HEK293 (cell line): ENCODE measurements at regions not wholly inside any gene's neighbourhood (a gene's known extent, or its start where the extent isn't known, plus 50 kb on each side); places are given as distances from the start of the nearest gene placed in this dataset.

Experiments
- CTCF ChIA-PET: fragments of 350-600 bp; formaldehyde crosslinking; extraction: SDS; loops from one replicate; lab custom pipeline; 2021; ENCODE audit warnings: antibody characterized with exemption; lab: Yijun Ruan, JAX
- POLR2A ChIA-PET: fragments of 300-600 bp; formaldehyde crosslinking; extraction: SDS; loops from one replicate; lab custom pipeline; 2020; ENCODE audit warnings: antibody characterized with exemption, inconsistent platforms; lab: Yijun Ruan, JAX
- H3K27ac ChIP-seq: fragments of 200-500 bp; sonication (Bioruptor generic); 2 replicates; pipeline ENCODE4 v1.5.1; 2014; ENCODE audit warnings: low read depth, low read length, control low read depth, inconsistent platforms; ENCODE audit errors: extremely low read depth
- H3K36me3 ChIP-seq, 2 experiments: fragments of 200-500 bp in 1 of 2; sonication (Bioruptor generic) in 1 of 2; 1 replicate in 1 of 2; 2 replicates in 1 of 2; pipeline ENCODE4 v1.5.1; 2014 to 2017; ENCODE audit warnings: inconsistent platforms in 2 of 2, low read length in 2 of 2; ENCODE audit not compliant: control insufficient read depth in 2 of 2, insufficient read depth in 1 of 2
- H3K4me1 ChIP-seq: fragments of 200-500 bp; sonication (Bioruptor generic); 2 replicates; pipeline ENCODE4 v1.5.1; 2014; ENCODE audit warnings: mild to moderate bottlenecking, low read length, inconsistent platforms; ENCODE audit not compliant: control insufficient read depth, insufficient read depth
- H3K4me3 ChIP-seq: 2 replicates; pipeline ENCODE4 v1.5.1; 2011; ENCODE audit warnings: low read depth, mild to moderate bottlenecking, control low read depth, low read length, moderate library complexity
- H3K9me3 ChIP-seq: fragments of 200-500 bp; sonication (Bioruptor generic); 2 replicates; pipeline ENCODE4 v1.5.1; 2014; ENCODE audit warnings: low read depth, low read length, inconsistent platforms; ENCODE audit not compliant: control insufficient read depth, insufficient read depth
- BCL11A ChIP-seq: fragments of 450-650 bp; formaldehyde crosslinking; IDR thresholded peaks from 2 replicates; pipeline ENCODE4 v1.5.1; 2016; ENCODE audit warnings: low read depth, missing biosample characterization, missing genetic modification characterization
- BCL6B ChIP-seq: fragments of 450-650 bp; formaldehyde crosslinking; IDR thresholded peaks from 2 replicates; pipeline ENCODE4 v1.5.1; 2017; ENCODE audit warnings: missing biosample characterization, missing genetic modification characterization
- GLIS1 ChIP-seq: fragments of 450-650 bp; formaldehyde crosslinking; IDR thresholded peaks from 2 replicates; pipeline ENCODE4 v1.5.1; 2016; ENCODE audit warnings: missing biosample characterization, missing genetic modification characterization
- HOXC10 ChIP-seq: sonication (generic); formaldehyde crosslinking; IDR thresholded peaks from 2 replicates; pipeline ENCODE4 v1.8.1; 2023; ENCODE audit warnings: mild to moderate bottlenecking, missing genetic modification reagents
- INSM2 ChIP-seq: fragments of 450-650 bp; formaldehyde crosslinking; IDR thresholded peaks from 2 replicates; pipeline ENCODE4 v1.5.1; 2016; ENCODE audit warnings: missing biosample characterization, missing genetic modification characterization
- KLF16 ChIP-seq: fragments of 450-650 bp; formaldehyde crosslinking; IDR thresholded peaks from 2 replicates; pipeline ENCODE4 v1.5.1; 2017; ENCODE audit warnings: missing biosample characterization, missing genetic modification characterization
- KLF8 ChIP-seq: fragments of 450-650 bp; formaldehyde crosslinking; IDR thresholded peaks from 2 replicates; pipeline ENCODE4 v1.5.1; 2016; ENCODE audit warnings: missing biosample characterization, missing genetic modification characterization
- OSR2 ChIP-seq: fragments of 450-650 bp; formaldehyde crosslinking; IDR thresholded peaks from 2 replicates; pipeline ENCODE4 v1.5.1; 2016; ENCODE audit warnings: missing biosample characterization, missing genetic modification characterization
- SP7 ChIP-seq: fragments of 450-650 bp; formaldehyde crosslinking; IDR thresholded peaks from 2 replicates; pipeline ENCODE4 v1.5.1; 2016; ENCODE audit warnings: missing biosample characterization, missing genetic modification characterization
- YY2 ChIP-seq: fragments of 450-650 bp; formaldehyde crosslinking; IDR thresholded peaks from 2 replicates; pipeline ENCODE4 v1.5.1; 2016; ENCODE audit warnings: missing biosample characterization, missing genetic modification characterization
- ZBTB11 ChIP-seq: fragments of 450-650 bp; formaldehyde crosslinking; conservative IDR thresholded peaks from 2 replicates; pipeline ENCODE4 v1.5.1; 2016; ENCODE audit warnings: low read depth, missing biosample characterization, missing genetic modification characterization
- ZNF114 ChIP-seq: fragments of 450-650 bp; formaldehyde crosslinking; IDR thresholded peaks from 2 replicates; pipeline ENCODE4 v1.5.0; 2017; ENCODE audit warnings: missing biosample characterization, missing genetic modification characterization
- ZNF280C ChIP-seq: fragments of 450-650 bp; formaldehyde crosslinking; IDR thresholded peaks from 2 replicates; pipeline ENCODE4 v1.5.1; 2016; ENCODE audit warnings: missing biosample characterization, missing genetic modification characterization
- ZNF280D ChIP-seq: fragments of 450-650 bp; formaldehyde crosslinking; IDR thresholded peaks from 2 replicates; pipeline ENCODE4 v1.5.1; 2016; ENCODE audit warnings: missing biosample characterization, missing genetic modification characterization
- ZNF571 ChIP-seq: fragments of 450-650 bp; formaldehyde crosslinking; IDR thresholded peaks from 2 replicates; pipeline ENCODE4 v1.5.0; 2017; ENCODE audit warnings: missing biosample characterization, missing genetic modification characterization
- ZNF626 ChIP-seq: fragments of 450-650 bp; sonication (Bioruptor Pico); formaldehyde crosslinking; IDR thresholded peaks from 2 replicates; pipeline ENCODE4 v1.5.1; 2018; ENCODE audit warnings: missing biosample characterization, missing genetic modification characterization, inconsistent platforms
- ZNF629 ChIP-seq: fragments of 450-650 bp; formaldehyde crosslinking; IDR thresholded peaks from 2 replicates; pipeline ENCODE4 v1.5.1; 2017; ENCODE audit warnings: missing biosample characterization, missing genetic modification characterization
- ZNF768 ChIP-seq: fragments of 450-650 bp; formaldehyde crosslinking; IDR thresholded peaks from 2 replicates; pipeline ENCODE4 v1.5.1; 2018; ENCODE audit warnings: missing biosample characterization, mild to moderate bottlenecking, missing genetic modification characterization
- ZXDB ChIP-seq: fragments of 450-650 bp; formaldehyde crosslinking; IDR thresholded peaks from 2 replicates; pipeline ENCODE4 v1.5.1; 2016; ENCODE audit warnings: missing biosample characterization, missing genetic modification characterization
- TF ChIP-seq, protein P1 (sequence below): fragments of 450-650 bp; formaldehyde crosslinking; IDR thresholded peaks from 2 replicates; pipeline ENCODE4 v1.5.1; 2016; ENCODE audit warnings: missing biosample characterization, missing genetic modification characterization, low read depth

DNA sequence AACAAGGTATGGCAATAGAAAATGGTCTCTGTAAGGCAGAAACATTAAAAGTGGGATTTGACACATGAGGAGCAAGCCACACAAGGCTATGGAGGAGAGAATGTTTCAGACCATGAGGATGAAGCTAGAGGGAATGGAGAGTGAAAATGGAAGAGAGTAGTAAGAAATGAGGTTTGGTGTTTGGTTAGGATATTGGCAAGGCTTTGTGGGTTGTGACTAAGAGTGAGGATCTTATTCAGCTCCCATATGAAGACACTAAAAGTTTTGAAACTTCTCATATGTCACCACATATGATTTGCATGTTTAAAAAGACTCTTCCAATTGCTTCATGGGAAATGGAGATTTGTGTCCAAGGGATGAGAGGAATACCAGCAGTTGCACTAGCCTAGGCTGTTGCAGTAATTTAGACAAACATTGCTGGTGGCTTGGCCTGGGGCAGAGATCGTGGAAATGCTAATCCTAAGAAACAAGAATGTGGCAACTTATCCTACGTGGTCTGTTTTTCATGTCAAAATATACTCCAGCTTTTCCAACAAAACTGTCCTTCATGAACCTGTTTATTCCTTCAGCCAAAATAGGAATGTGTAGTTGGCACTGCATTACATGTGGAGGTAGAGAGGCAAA lies 749.0 kb downstream of the PDCD6IP start:
- Histone ChIP-seq H3K36me3 (no peaks in the 10 kb centered on the region), H3K4me1 (no peaks in the 10 kb centered on the region), H3K9me3 (no peaks in the 10 kb centered on the region), H3K27ac (no peak overlapping the region), H3K4me3 (no peak overlapping the region)
- ChIA-PET CTCF (no interaction called here), POLR2A (no interaction called here)
- no peak for TF ChIP-seq BCL6B (tag by site-specific recombination)
- no peak for TF ChIP-seq ZNF626 (tag by site-specific recombination)
- TF ChIP-seq, protein P1, sequence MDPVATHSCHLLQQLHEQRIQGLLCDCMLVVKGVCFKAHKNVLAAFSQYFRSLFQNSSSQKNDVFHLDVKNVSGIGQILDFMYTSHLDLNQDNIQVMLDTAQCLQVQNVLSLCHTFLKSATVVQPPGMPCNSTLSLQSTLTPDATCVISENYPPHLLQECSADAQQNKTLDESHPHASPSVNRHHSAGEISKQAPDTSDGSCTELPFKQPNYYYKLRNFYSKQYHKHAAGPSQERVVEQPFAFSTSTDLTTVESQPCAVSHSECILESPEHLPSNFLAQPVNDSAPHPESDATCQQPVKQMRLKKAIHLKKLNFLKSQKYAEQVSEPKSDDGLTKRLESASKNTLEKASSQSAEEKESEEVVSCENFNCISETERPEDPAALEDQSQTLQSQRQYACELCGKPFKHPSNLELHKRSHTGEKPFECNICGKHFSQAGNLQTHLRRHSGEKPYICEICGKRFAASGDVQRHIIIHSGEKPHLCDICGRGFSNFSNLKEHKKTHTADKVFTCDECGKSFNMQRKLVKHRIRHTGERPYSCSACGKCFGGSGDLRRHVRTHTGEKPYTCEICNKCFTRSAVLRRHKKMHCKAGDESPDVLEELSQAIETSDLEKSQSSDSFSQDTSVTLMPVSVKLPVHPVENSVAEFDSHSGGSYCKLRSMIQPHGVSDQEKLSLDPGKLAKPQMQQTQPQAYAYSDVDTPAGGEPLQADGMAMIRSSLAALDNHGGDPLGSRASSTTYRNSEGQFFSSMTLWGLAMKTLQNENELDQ (tag by site-specific recombination), result no peak
- no peak for TF ChIP-seq ZNF114 (tag by site-specific recombination)
- no peak for TF ChIP-seq KLF8 (tag by site-specific recombination)
- no peak for TF ChIP-seq BCL11A (tag by site-specific recombination)
- TF ChIP-seq KLF16 (tag by site-specific recombination), result no peak
- TF ChIP-seq ZNF280C (tag by site-specific recombination), result no peak
- no peak for TF ChIP-seq ZNF629 (tag by site-specific recombination)
- no peak for TF ChIP-seq OSR2 (tag by site-specific recombination)
- no peak for TF ChIP-seq INSM2 (tag by site-specific recombination)
- TF ChIP-seq ZXDB, result no peak

DNA sequence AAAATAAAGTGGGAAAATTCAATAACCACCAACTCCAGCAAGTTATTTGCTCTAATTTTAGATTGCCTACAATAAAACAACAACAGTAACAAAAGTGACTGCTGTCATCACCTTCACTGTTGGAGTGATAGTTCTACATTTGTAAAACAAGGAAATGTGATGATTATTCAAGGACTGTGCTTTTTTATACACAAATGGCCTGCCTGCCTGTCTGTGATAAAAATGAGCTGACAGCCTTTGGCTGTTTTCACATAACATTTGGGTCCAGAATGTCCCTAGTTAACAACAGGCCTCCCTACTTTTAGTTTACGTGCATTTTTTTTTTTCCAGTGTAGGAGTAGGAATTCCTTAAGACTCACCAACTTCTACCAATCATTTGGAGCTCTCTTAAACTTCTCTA lies 768.8 kb downstream of the PDCD6IP start:
- Histone ChIP-seq H3K36me3 (no peaks in the 10 kb centered on the region), H3K4me1 (no peaks in the 10 kb centered on the region), H3K27ac (no peak overlapping the region), H3K4me3 (no peak overlapping the region), H3K9me3 (no peaks in the 10 kb centered on the region)
- ChIA-PET POLR2A (no interaction called here), CTCF (no interaction called here)
- no peak for TF ChIP-seq YY2 (tag by site-specific recombination)
- TF ChIP-seq ZNF768 (tag by site-specific recombination), result no peak
- TF ChIP-seq ZNF571 (tag by site-specific recombination), result no peak
- TF ChIP-seq HOXC10 (CRISPR knock-in tag), result no peak
- TF ChIP-seq GLIS1 (tag by site-specific recombination), result no peak
- TF ChIP-seq SP7 (tag by site-specific recombination), result no peak
- TF ChIP-seq ZNF280D, result no peak
- TF ChIP-seq ZBTB11 (tag by site-specific recombination), result no peak
